ENCODE measurements at regions not wholly inside any gene's neighbourhood (a gene's known extent, or its start where the extent isn't known, plus 50 kb on each side); places are given as distances from the start of the nearest gene placed in this dataset.

- TF ChIP-seq CTCF (conservative IDR thresholded peaks at IDR 0.05; ENCODE audit: low read length), result no peak
These were observed 67.8 kb downstream of the CASP12 start for GRCh38 chr11:104830508-104830907.

GRCh38 chr11:104830080-104830479 lies 68.2 kb downstream of the CASP12 start:
- peak; percentile 74 for DNase-seq (ENCODE audit: low read depth)
- TF ChIP-seq CTCF (conservative IDR thresholded peaks at IDR 0.05; ENCODE audit: low read length), result no peak

More at GRCh38 chr11:104830508-104830907, 67.8 kb downstream of the CASP12 start:
- no peak for DNase-seq (ENCODE audit: low read depth)
- no peak overlapping the region for H3K4me3 ChIP-seq (ENCODE audit: low read length)

GRCh38 chr11:104826772-104827171 lies 71.5 kb downstream of the CASP12 start:
- TF ChIP-seq CTCF (conservative IDR thresholded peaks at IDR 0.05; ENCODE audit: low read length), result no peak
- no peak overlapping the region for H3K4me3 ChIP-seq (ENCODE audit: low read length)
- DNase-seq (ENCODE audit: low read depth), result no peak

More at GRCh38 chr11:104830080-104830479, 68.2 kb downstream of the CASP12 start:
- H3K4me3 ChIP-seq (ENCODE audit: low read length), result no peak overlapping the region

GRCh38 chr11:104823657-104824056 lies 74.6 kb downstream of the CASP12 start:
- no peak overlapping the region for H3K4me3 ChIP-seq (ENCODE audit: low read length)
- no peak for DNase-seq (ENCODE audit: low read depth)
- no peak for TF ChIP-seq CTCF (conservative IDR thresholded peaks at IDR 0.05; ENCODE audit: low read length)

GRCh38 chr11:104820431-104820830 lies 77.8 kb downstream of the CASP12 start:
- no peak for DNase-seq (ENCODE audit: low read depth)
- TF ChIP-seq CTCF (conservative IDR thresholded peaks at IDR 0.05; ENCODE audit: low read length), result no peak
- H3K4me3 ChIP-seq (ENCODE audit: low read length), result no peak overlapping the region

- H3K4me3 ChIP-seq (ENCODE audit: low read length), result no peak overlapping the region
- no peak for TF ChIP-seq CTCF (conservative IDR thresholded peaks at IDR 0.05; ENCODE audit: low read length)
- DNase-seq (ENCODE audit: low read depth), result no peak
These were observed 78.7 kb downstream of the CASP12 start for GRCh38 chr11:104819603-104820002.

- TF ChIP-seq CTCF (conservative IDR thresholded peaks at IDR 0.05; ENCODE audit: low read length), result no peak
- H3K4me3 ChIP-seq (ENCODE audit: low read length), result no peak overlapping the region
- DNase-seq (ENCODE audit: low read depth), result no peak
These were observed 79.2 kb downstream of the CASP12 start for GRCh38 chr11:104819107-104819506.

All from AG10803 (cell line).